ENCODE measurements at regions not wholly inside any gene's neighbourhood (a gene's known extent, or its start where the extent isn't known, plus 50 kb on each side); places are given as distances from the start of the nearest gene placed in this dataset.

DNA sequence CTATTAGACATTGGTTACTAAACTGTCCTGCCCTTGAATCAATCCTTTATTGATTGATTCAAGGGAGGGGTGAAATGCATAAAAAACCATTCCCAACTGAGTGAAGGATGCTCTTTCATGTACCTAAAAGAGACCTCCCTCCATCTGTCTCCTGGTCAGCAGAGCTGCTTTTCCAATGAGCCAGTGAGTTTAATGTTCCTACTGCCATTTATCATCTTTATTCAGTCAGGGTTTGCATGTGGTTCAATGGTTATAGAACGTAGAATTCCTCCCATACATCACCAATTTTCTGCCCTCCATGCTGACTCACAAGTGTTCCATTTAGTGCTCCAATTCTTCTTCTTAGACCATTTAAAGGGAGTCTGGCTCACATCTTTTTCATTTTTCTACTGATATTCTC is 199.1 kb upstream of the PCSK5 start:
- no peaks in the 10 kb centered on the region for H3K9me3 ChIP-seq (ENCODE audit: control insufficient read depth, insufficient read depth, low read depth, low read length)
- ChIA-PET POLR2A (no interaction called here), CTCF (no interaction called here)
- H3K4me3 ChIP-seq (ENCODE audit: low read depth in 2 of 2, low read length in 2 of 2), result no peak overlapping the region
- intact Hi-C loops (cut with micrococcal nuclease; ENCODE audit: unreplicated experiment), result no loop called here
- no TSS peak for BruUV-seq (replicated peaks)
- no peak for ATAC-seq
- H3K27ac ChIP-seq (ENCODE audit: low read length), result no peak overlapping the region
- TF ChIP-seq TCF7L2 (IDR thresholded peaks at IDR 0.05; ENCODE audit: low read depth, low read length) (no peak), SIN3A (IDR thresholded peaks at IDR 0.05; ENCODE audit: borderline replicate concordance, insufficient read depth, low read depth, low read length) (no peak), POLR2AphosphoS5 (IDR thresholded peaks at IDR 0.05; ENCODE audit: low read depth, low read length) (no peak)
- TF ChIP-seq, protein P1, sequence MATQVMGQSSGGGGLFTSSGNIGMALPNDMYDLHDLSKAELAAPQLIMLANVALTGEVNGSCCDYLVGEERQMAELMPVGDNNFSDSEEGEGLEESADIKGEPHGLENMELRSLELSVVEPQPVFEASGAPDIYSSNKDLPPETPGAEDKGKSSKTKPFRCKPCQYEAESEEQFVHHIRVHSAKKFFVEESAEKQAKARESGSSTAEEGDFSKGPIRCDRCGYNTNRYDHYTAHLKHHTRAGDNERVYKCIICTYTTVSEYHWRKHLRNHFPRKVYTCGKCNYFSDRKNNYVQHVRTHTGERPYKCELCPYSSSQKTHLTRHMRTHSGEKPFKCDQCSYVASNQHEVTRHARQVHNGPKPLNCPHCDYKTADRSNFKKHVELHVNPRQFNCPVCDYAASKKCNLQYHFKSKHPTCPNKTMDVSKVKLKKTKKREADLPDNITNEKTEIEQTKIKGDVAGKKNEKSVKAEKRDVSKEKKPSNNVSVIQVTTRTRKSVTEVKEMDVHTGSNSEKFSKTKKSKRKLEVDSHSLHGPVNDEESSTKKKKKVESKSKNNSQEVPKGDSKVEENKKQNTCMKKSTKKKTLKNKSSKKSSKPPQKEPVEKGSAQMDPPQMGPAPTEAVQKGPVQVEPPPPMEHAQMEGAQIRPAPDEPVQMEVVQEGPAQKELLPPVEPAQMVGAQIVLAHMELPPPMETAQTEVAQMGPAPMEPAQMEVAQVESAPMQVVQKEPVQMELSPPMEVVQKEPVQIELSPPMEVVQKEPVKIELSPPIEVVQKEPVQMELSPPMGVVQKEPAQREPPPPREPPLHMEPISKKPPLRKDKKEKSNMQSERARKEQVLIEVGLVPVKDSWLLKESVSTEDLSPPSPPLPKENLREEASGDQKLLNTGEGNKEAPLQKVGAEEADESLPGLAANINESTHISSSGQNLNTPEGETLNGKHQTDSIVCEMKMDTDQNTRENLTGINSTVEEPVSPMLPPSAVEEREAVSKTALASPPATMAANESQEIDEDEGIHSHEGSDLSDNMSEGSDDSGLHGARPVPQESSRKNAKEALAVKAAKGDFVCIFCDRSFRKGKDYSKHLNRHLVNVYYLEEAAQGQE (IDR thresholded peaks at IDR 0.05; ENCODE audit: insufficient read depth in 1 of 2, low read depth in 2 of 2, low read length in 1 of 2), result no peak
- TF ChIP-seq, protein P2, sequence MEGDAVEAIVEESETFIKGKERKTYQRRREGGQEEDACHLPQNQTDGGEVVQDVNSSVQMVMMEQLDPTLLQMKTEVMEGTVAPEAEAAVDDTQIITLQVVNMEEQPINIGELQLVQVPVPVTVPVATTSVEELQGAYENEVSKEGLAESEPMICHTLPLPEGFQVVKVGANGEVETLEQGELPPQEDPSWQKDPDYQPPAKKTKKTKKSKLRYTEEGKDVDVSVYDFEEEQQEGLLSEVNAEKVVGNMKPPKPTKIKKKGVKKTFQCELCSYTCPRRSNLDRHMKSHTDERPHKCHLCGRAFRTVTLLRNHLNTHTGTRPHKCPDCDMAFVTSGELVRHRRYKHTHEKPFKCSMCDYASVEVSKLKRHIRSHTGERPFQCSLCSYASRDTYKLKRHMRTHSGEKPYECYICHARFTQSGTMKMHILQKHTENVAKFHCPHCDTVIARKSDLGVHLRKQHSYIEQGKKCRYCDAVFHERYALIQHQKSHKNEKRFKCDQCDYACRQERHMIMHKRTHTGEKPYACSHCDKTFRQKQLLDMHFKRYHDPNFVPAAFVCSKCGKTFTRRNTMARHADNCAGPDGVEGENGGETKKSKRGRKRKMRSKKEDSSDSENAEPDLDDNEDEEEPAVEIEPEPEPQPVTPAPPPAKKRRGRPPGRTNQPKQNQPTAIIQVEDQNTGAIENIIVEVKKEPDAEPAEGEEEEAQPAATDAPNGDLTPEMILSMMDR (IDR thresholded peaks at IDR 0.05), result no peak
- no peaks in the 10 kb centered on the region for H3K27me3 ChIP-seq (ENCODE audit: control insufficient read depth, insufficient read depth, low read length)
- H3K4me1 ChIP-seq (ENCODE audit: control insufficient read depth, insufficient read depth, low read length), result no peaks in the 10 kb centered on the region
- H3K36me3 ChIP-seq (ENCODE audit: control insufficient read depth, insufficient read depth, low read length), result no peaks in the 10 kb centered on the region
- no peak for DNase-seq (ENCODE audit: low read depth, low spot score)
- in situ Hi-C loops (cut with HindIII; ENCODE audit: low pct_unique_long_range_greater_than_20kb, low sequenced_read_pairs), result no loop called here

DNA sequence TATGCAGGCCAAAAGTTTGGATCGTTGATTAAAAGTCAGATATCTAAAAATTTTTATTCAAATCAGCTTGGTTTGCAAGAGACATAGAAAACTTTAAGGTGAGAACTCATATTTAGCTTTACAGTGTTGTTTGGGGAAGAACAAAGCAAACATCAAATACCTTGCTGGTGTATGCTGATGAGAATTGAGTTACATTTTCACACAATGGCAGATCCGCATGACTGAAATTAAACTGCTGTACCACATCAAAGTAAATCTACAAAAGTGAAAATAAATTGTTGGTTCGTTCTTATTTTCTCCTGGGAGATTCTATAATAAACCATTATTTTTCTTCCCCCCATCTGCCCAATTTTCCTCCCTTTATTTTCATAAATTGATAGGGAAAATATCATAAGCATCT is 198.2 kb upstream of the PCSK5 start:
- no peak for DNase-seq (ENCODE audit: low read depth, low spot score)
- Histone ChIP-seq H3K4me1 (ENCODE audit: control insufficient read depth, insufficient read depth, low read length) (no peaks in the 10 kb centered on the region), H3K36me3 (ENCODE audit: control insufficient read depth, insufficient read depth, low read length) (no peaks in the 10 kb centered on the region), H3K27me3 (ENCODE audit: control insufficient read depth, insufficient read depth, low read length) (no peaks in the 10 kb centered on the region), H3K4me3 (ENCODE audit: low read depth in 2 of 2, low read length in 2 of 2) (no peak overlapping the region), H3K27ac (ENCODE audit: low read length) (no peak overlapping the region), H3K9me3 (ENCODE audit: control insufficient read depth, insufficient read depth, low read depth, low read length) (no peaks in the 10 kb centered on the region)
- no TSS peak for BruUV-seq (replicated peaks)
- in situ Hi-C loops (cut with HindIII; ENCODE audit: low pct_unique_long_range_greater_than_20kb, low sequenced_read_pairs), result no loop called here
- POLR2A ChIA-PET, result no interaction called here
- intact Hi-C loops (cut with micrococcal nuclease; ENCODE audit: unreplicated experiment), result no loop called here
- no peak for ATAC-seq
- CTCF ChIA-PET, result no interaction called here
- TF ChIP-seq, protein P2 (IDR thresholded peaks at IDR 0.05), result no peak
- TF ChIP-seq TCF7L2 (IDR thresholded peaks at IDR 0.05; ENCODE audit: low read depth, low read length) (no peak), SIN3A (IDR thresholded peaks at IDR 0.05; ENCODE audit: borderline replicate concordance, insufficient read depth, low read depth, low read length) (no peak), POLR2AphosphoS5 (IDR thresholded peaks at IDR 0.05; ENCODE audit: low read depth, low read length) (no peak)
- TF ChIP-seq, protein P1 (IDR thresholded peaks at IDR 0.05; ENCODE audit: insufficient read depth in 1 of 2, low read depth in 2 of 2, low read length in 1 of 2), result no peak
